Neural progenitor cell (in vitro differentiated cells): ENCODE measurements at regions not wholly inside any gene's neighbourhood (a gene's known extent, or its start where the extent isn't known, plus 50 kb on each side); places are given as distances from the start of the nearest gene placed in this dataset.

ENCODE experiments used
- DNase-seq: peaks from one replicate; pipeline ENCODE4 v3.0.0-alpha.2; 2016; ENCODE audit warnings: low spot score
- H2AFZ ChIP-seq: fragments of 200-600 bp; sonication (generic); replicated peaks from 2 replicates; pipeline ENCODE4 v1.6.1; 2016; ENCODE audit warnings: antibody characterized with exemption
- H3F3A ChIP-seq: fragments of 200-600 bp; sonication (generic); 2 replicates; pipeline ENCODE4 v1.6.1; 2016; ENCODE audit warnings: antibody characterized with exemption, low read depth
- H3K27ac ChIP-seq: fragments of 200-600 bp; sonication (generic); 2 replicates; pipeline ENCODE4 v1.5.1; 2016; ENCODE audit warnings: mild to moderate bottlenecking
- H3K27me3 ChIP-seq: fragments of 200-600 bp; sonication (generic); 2 replicates; pipeline ENCODE4 v1.6.1; 2016; ENCODE audit warnings: mild to moderate bottlenecking, moderate library complexity
- H3K36me3 ChIP-seq: fragments of 200-600 bp; sonication (generic); 2 replicates; pipeline ENCODE4 v1.5.1; 2016
- H3K4me1 ChIP-seq: fragments of 200-600 bp; sonication (generic); 2 replicates; pipeline ENCODE4 v1.6.1; 2016; ENCODE audit warnings: mixed run types
- H3K4me2 ChIP-seq: fragments of 200-600 bp; sonication (generic); 2 replicates; pipeline ENCODE4 v1.6.1; 2016
- H3K4me3 ChIP-seq: fragments of 200-600 bp; sonication (generic); 2 replicates; pipeline ENCODE4 v1.5.1; 2016
- H3K79me2 ChIP-seq: fragments of 200-600 bp; sonication (generic); 2 replicates; pipeline ENCODE4 v1.6.1; 2016; ENCODE audit warnings: low read depth
- H3K9ac ChIP-seq: fragments of 200-600 bp; sonication (generic); 2 replicates; pipeline ENCODE4 v1.6.1; 2016
- H3K9me3 ChIP-seq: fragments of 200-600 bp; sonication (generic); 2 replicates; pipeline ENCODE4 v1.5.1; 2016; ENCODE audit warnings: low read depth
- H4K20me1 ChIP-seq: fragments of 200-600 bp; sonication (generic); 2 replicates; pipeline ENCODE4 v1.6.1; 2016; ENCODE audit warnings: low read depth
- H3K27ac Mint-ChIP-seq: 3 replicates; pipeline ENCODE4 v1.8.0; 2021; ENCODE audit warnings: mixed read lengths
- H3K27me3 Mint-ChIP-seq: 2 replicates; pipeline ENCODE4 v1.8.0; 2022; ENCODE audit warnings: low read depth, mild to moderate bottlenecking, inconsistent platforms, moderate library complexity, mixed read lengths; ENCODE audit not compliant: insufficient read depth
- H3K36me3 Mint-ChIP-seq: 3 replicates; pipeline ENCODE4 v1.8.0; 2021; ENCODE audit warnings: mixed read lengths
- H3K4me1 Mint-ChIP-seq: 3 replicates; pipeline ENCODE4 v1.8.0; 2021; ENCODE audit warnings: mixed read lengths
- H3K4me3 Mint-ChIP-seq: 3 replicates; pipeline ENCODE4 v1.8.0; 2021; ENCODE audit warnings: mild to moderate bottlenecking, moderate library complexity, mixed read lengths
- H3K9me3 Mint-ChIP-seq: 3 replicates; pipeline ENCODE4 v1.8.0; 2020; ENCODE audit warnings: mixed read lengths
- EZH2 ChIP-seq: fragments of 200-600 bp; sonication (generic); IDR thresholded peaks from 2 replicates; pipeline ENCODE4 v1.6.1; 2017; ENCODE audit warnings: antibody characterized with exemption, mild to moderate bottlenecking, moderate library complexity
- EZH2phosphoT487 ChIP-seq: fragments of 200-600 bp; sonication (generic); IDR thresholded peaks from 2 replicates; pipeline ENCODE4 v1.6.1; 2017; ENCODE audit warnings: antibody characterized with exemption
- TF ChIP-seq, protein P1 (sequence below): fragments of 200-600 bp; sonication (generic); IDR thresholded peaks from 2 replicates; pipeline ENCODE4 v1.5.1; 2017; ENCODE audit warnings: antibody characterized with exemption, mild to moderate bottlenecking

DNA sequence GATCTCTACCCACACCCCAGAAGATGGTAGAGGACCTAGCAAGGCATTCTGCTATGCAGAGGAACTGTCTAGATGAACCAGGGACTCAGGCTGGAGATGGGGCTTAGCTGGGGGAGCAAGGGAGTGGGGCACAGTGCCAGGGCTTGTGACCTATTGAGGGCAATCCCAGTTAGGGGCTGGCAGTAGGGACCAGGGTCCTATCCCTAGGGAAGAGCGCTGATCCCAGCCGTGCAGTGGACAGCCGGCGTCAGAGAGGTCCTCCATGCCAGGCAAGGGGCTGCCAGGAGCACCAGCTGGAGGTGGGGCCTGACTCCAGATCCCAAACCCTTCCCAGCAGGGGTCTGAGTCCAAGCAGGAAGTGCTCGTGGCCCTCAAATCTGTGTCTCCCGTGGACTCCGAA is 52.7 kb upstream of the NEURL1B start:
- Histone ChIP-seq H3K79me2 (no peaks in the 10 kb centered on the region), H3K4me2 (no peak overlapping the region), H3K4me3 (no peak overlapping the region), H3K4me1 (peaks cover 9% of the 10 kb centered on the region), H3K27ac (no peak overlapping the region), H3K9ac (no peak overlapping the region), H3K36me3 (no peaks in the 10 kb centered on the region), H4K20me1 (no peaks in the 10 kb centered on the region), H3K27me3 (peaks cover 14% of the 10 kb centered on the region), H2AFZ (no peak overlapping the region), H3K9me3 (no peaks in the 10 kb centered on the region), H3F3A (no peaks in the 10 kb centered on the region)
- TF ChIP-seq EZH2phosphoT487 (no peak), EZH2 (no peak)
- TF ChIP-seq, protein P1, sequence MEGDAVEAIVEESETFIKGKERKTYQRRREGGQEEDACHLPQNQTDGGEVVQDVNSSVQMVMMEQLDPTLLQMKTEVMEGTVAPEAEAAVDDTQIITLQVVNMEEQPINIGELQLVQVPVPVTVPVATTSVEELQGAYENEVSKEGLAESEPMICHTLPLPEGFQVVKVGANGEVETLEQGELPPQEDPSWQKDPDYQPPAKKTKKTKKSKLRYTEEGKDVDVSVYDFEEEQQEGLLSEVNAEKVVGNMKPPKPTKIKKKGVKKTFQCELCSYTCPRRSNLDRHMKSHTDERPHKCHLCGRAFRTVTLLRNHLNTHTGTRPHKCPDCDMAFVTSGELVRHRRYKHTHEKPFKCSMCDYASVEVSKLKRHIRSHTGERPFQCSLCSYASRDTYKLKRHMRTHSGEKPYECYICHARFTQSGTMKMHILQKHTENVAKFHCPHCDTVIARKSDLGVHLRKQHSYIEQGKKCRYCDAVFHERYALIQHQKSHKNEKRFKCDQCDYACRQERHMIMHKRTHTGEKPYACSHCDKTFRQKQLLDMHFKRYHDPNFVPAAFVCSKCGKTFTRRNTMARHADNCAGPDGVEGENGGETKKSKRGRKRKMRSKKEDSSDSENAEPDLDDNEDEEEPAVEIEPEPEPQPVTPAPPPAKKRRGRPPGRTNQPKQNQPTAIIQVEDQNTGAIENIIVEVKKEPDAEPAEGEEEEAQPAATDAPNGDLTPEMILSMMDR: no peak
- Mint-ChIP-seq H3K4me3 (no peak overlapping the region), H3K27me3 (peaks cover 15% of the 10 kb centered on the region), H3K36me3 (no peaks in the 10 kb centered on the region), H3K4me1 (peaks cover 15% of the 10 kb centered on the region), H3K27ac (no peak overlapping the region), H3K9me3 (no peaks in the 10 kb centered on the region)
- no peak for DNase-seq

DNA sequence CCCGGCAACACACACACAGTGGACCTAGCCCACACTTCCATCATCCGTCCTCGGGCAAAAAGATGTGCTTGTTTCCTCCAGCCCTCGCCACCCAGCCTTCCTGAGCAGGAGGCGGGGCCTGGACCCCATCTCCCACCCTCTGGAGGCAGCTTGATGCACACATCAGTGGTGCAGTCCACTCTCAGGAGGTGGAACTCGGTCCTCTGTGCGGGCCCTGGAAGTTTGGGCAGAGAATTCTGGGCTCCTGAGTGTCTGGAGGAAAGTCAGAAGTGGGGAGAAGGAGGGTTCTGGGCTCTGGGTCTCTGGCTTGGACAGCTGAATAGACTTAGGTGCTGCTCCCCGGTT is 54.0 kb upstream of the NEURL1B start:
- Mint-ChIP-seq H3K9me3 (no peaks in the 10 kb centered on the region), H3K4me1 (peaks cover 15% of the 10 kb centered on the region), H3K4me3 (no peak overlapping the region), H3K27me3 (peaks cover 11% of the 10 kb centered on the region), H3K36me3 (no peaks in the 10 kb centered on the region), H3K27ac (no peak overlapping the region)
- Histone ChIP-seq H3K79me2 (no peaks in the 10 kb centered on the region), H3K9me3 (no peaks in the 10 kb centered on the region), H2AFZ (peak overlapping the region; percentile 63), H3K4me2 (no peak overlapping the region), H3K36me3 (no peaks in the 10 kb centered on the region), H3K27me3 (peaks cover 14% of the 10 kb centered on the region), H3K27ac (no peak overlapping the region), H3K4me3 (no peak overlapping the region), H4K20me1 (no peaks in the 10 kb centered on the region), H3F3A (no peaks in the 10 kb centered on the region), H3K4me1 (peaks cover 9% of the 10 kb centered on the region), H3K9ac (no peak overlapping the region)
- DNase-seq: no peak
- TF ChIP-seq, protein P1: no peak
- TF ChIP-seq EZH2 (no peak), EZH2phosphoT487 (no peak)

DNA sequence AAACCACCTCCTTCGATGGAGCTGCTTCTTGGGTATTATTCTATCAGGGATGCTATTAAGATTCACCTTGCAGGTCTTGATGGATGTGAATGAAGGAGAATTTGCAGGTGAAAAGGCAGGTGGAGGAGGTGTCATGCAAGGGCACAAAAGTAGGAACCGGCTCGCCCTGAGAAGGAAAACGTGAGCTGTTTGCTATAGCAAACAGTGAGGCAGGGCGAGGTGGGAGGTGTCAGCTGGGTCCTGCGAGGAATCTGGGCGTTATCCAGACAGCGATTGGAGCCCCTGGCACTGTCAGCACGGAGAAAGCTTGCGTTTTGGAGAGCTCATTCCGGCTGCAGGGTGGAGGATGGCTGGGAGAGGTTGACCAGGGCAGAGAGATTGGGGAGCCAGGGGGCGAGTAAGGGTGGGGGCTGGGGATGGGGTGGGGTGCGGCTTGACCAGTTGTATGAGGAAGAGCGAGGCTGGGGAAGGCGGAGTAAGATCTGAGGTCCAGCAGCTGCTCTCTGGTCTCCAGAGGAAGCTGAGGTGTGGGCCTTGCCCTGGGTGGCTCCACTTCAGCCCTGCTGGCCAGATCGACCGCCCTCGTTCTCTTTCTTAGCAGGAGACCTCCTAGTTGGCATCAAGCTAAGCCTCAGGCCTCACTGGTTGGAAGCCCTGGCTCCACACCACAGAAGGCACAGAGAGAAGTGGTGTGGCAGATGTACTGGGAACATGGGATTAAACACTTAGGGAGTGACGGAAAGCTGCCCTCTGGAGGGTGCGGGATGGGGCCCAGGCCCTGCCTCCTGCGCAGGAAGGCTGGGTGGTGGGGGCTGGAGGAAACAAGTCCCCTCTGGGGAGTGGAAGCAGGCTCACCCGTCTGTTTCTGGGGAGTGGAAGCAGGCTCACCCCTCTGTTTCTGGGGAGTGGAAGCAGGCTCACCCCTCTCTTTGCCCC is 54.7 kb upstream of the NEURL1B start:
- peak overlapping the region; percentile 63 for H2AFZ ChIP-seq
- peak overlapping the region; percentile 19 for H3K27ac Mint-ChIP-seq
- peaks cover 9% of the 10 kb centered on the region for H3K4me1 ChIP-seq
- H3F3A ChIP-seq: no peaks in the 10 kb centered on the region
- no peak overlapping the region for H3K4me3 ChIP-seq
- no peak overlapping the region for H3K27ac ChIP-seq
- peaks cover 11% of the 10 kb centered on the region for H3K27me3 Mint-ChIP-seq
- H4K20me1 ChIP-seq: no peaks in the 10 kb centered on the region
- no peak overlapping the region for H3K4me2 ChIP-seq
- H3K4me1 Mint-ChIP-seq: peaks cover 15% of the 10 kb centered on the region
- no peak for TF ChIP-seq EZH2
- TF ChIP-seq, protein P1: no peak
- H3K9me3 ChIP-seq: no peaks in the 10 kb centered on the region
- peaks cover 14% of the 10 kb centered on the region for H3K27me3 ChIP-seq
- H3K36me3 Mint-ChIP-seq: no peaks in the 10 kb centered on the region
- H3K9ac ChIP-seq: no peak overlapping the region
- H3K4me3 Mint-ChIP-seq: no peak overlapping the region
- H3K79me2 ChIP-seq: no peaks in the 10 kb centered on the region
- DNase-seq: peak; percentile 42
- no peaks in the 10 kb centered on the region for H3K36me3 ChIP-seq
- no peaks in the 10 kb centered on the region for H3K9me3 Mint-ChIP-seq
